DND-41 (cell line): ENCODE measurements at regions not wholly inside any gene's neighbourhood (a gene's known extent, or its start where the extent isn't known, plus 50 kb on each side); places are given as distances from the start of the nearest gene placed in this dataset.

Experiments
- EZH2 ChIP-seq: IDR thresholded peaks from 3 replicates; pipeline ENCODE4 v1.6.1; 2012; ENCODE audit warnings: borderline replicate concordance, low read depth, mild to moderate bottlenecking, moderate library complexity, low read length, inconsistent platforms; ENCODE audit not compliant: severe bottlenecking
- TF ChIP-seq, protein P1 (sequence below): IDR thresholded peaks from 2 replicates; pipeline ENCODE4 v1.5.1; 2012; ENCODE audit warnings: borderline replicate concordance, low read length, moderate library complexity, mild to moderate bottlenecking; ENCODE audit not compliant: poor library complexity, severe bottlenecking; ENCODE audit errors: extremely low read depth

DNA sequence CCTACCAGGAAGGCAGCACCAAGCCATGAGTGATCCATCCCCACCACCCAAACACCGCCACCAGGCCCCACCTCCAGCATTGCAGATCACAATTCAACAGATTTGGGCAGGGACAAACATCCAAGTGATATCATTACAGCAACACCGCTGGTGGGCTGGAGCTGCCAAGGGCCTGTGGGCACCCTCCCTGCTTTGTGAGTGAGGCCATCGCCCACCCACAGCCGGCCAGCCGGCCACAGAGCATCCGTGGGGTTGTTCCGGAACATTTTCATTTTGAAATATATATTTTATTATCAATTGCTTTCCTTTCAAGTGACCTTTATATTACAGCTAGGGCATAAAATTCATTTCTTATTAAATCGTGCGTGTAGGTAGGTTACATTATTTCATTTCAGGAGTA lies 286.0 kb upstream of the CDH4 start:
- TF ChIP-seq, protein P1, sequence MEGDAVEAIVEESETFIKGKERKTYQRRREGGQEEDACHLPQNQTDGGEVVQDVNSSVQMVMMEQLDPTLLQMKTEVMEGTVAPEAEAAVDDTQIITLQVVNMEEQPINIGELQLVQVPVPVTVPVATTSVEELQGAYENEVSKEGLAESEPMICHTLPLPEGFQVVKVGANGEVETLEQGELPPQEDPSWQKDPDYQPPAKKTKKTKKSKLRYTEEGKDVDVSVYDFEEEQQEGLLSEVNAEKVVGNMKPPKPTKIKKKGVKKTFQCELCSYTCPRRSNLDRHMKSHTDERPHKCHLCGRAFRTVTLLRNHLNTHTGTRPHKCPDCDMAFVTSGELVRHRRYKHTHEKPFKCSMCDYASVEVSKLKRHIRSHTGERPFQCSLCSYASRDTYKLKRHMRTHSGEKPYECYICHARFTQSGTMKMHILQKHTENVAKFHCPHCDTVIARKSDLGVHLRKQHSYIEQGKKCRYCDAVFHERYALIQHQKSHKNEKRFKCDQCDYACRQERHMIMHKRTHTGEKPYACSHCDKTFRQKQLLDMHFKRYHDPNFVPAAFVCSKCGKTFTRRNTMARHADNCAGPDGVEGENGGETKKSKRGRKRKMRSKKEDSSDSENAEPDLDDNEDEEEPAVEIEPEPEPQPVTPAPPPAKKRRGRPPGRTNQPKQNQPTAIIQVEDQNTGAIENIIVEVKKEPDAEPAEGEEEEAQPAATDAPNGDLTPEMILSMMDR, result no peak
- no peak for TF ChIP-seq EZH2
